ENCODE measurements at regions not wholly inside any gene's neighbourhood (a gene's known extent, or its start where the extent isn't known, plus 50 kb on each side); places are given as distances from the start of the nearest gene placed in this dataset.

- DNase-seq (ENCODE audit: low spot score), result no peak
Observed at GRCh38 chr12:130074661-130075406, 87.4 kb upstream of the FZD10 start.

- no peak for DNase-seq (ENCODE audit: low spot score)
Observed at GRCh38 chr12:130075497-130076076, 86.7 kb upstream of the FZD10 start.

DNA sequence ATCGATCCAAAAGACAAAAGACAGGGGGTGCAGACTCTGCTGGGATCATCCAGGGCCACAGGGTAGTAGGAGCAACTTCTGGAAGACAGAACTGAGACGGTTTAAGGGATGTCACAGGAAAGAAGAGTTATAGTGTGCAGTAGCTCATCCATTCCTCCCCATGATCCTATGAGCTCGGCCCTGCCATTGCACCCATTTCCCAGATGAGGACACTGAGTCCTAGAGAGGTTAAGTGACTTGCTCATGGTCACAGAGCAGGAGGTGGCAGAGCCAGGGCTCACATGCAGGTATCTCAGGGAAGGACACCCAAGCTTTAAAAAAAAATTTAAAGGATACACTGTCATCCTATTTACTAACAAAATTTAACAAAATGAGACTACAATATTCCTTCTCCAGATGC, 86.1 kb upstream of the FZD10 start:
- no peak for DNase-seq (ENCODE audit: low spot score)

GRCh38 chr12:130076752-130077151, 85.5 kb upstream of the FZD10 start:
- no peak for DNase-seq (ENCODE audit: low spot score)

GRCh38 chr12:130078852-130079251, 83.4 kb upstream of the FZD10 start:
- no peak for DNase-seq (ENCODE audit: low spot score)

DNA sequence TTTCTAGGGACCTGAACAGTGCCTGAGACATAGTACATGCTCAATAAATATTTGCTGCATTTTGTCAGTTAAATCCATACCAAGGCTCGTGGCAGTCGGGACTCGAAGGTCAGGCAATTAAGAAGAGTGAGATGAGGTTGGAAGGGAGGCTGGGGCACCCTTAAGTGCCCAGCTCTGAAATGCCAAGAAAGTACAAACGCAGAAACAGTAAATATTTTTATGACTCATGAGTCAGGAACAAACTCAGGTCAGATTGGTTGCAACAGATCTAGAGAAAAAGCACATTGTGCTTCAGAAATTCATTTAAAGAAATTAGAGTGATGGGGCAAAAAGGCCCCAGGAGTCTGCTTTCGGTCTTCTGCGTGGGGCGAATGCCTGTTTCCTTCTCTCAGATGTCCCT, 83.0 kb upstream of the FZD10 start:
- no peak for DNase-seq (ENCODE audit: low spot score)

DNA sequence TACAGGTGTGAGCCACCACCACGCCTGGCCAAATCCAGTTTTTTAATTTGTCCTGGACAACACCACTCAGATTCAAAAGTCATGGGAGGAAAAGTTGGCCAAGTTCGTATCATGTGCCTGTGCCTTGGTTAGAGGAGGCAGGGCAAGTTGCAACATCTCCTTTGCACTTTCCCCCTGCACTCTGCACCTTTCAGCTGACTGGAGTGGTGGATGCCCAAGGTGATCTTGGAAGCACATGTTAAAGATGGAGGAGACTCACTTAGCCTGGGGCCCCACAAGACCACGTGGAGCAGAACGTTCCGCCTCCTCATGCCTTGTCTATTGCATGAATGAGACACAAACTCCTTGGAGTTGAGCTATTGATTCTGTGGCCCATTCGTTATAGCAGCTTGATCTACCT, 82.1 kb upstream of the FZD10 start:
- no peak for DNase-seq (ENCODE audit: low spot score)

DNA sequence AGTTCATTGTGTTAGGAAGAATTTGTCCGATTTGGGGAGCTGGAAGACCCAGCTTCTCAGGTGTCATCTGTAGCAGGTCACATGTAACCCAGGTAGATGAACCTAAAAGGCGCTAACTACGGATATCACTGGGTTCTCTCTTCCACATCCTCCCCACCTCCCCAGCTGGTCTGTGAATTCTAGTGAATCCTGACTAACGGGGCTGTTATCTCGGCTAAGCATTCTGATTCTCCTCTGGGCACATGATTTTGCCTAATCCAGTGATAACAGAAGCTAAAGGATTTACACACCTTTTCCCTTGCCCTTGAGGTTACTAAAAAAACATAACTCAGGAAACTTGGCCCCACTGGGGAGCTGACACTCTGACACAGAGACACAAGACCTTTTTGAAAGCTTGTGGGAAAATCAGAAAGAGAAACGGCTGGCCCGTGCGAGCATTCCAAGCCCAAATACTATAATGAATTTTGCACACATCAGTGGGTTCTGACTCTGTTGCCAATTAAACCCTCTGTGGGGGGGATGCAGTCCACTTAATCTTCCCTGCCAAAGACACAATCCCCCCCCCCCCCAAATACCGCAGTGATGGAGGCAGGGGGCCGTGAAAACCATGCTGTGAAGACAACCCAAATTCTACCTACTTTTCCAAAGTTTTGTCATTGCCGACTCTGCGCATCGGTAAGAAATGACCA, 81.0 kb upstream of the FZD10 start:
- no peak for DNase-seq (ENCODE audit: low spot score)

DNA sequence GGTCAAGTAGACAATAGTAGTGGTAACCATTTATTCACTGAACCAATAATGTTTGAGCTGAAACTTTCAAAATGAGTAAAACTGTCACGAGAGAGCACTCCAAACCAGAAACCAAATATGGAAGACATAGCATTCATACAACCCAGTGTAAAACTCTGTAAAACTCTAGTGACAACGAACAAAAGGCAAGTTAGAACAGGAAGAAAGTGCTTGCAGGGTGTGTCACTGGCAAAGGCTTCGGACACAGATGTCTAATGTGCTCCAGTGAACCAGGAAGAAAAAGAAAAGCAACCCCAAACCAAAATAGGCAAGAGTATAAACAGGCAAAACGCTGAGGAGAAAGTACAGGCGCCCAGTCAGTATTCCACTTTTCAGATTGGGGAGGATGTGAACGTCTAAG, 79.3 kb upstream of the FZD10 start:
- no peak for DNase-seq (ENCODE audit: low spot score)

DNA sequence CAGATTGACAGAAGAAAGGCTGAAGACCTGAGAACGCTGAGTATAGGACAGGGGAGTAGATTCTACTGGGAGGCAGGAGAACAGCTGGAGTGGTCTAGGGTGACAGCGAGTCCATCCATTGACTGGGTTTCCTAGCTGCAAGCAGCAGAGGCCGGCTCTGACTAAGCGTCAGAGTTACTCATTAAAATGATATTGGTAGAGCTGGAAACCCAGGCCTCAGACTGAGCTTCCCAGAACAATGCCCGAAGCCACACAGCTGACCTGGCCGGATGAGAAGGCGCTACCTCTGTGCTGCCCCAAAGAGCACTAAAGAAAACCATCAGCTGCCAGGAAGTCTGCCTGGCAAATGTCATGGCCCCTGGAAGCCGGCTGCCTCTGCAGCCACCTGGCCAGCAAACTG, 78.5 kb upstream of the FZD10 start:
- no peak for DNase-seq (ENCODE audit: low spot score)

DNA sequence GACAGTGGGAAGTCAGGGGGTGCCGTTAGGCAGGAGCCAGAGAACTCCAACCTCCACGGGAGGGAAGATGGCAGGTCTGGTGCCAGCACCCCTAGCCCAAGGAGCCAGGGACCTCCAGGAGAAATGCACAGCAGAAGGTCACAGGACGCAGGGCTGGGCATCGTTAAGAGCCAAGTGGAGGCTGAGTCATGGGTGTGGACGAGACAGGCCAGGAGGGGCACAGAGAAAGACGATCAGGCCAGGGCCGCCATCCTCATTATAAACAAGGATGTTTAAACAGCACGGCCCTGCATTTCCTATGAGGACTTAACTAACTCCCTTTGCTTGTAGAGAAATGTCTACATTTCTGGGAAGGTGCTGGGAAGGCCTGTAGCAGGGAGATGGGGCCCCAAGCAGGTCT, 77.9 kb upstream of the FZD10 start:
- DNase-seq (ENCODE audit: low spot score), result no peak

- no peak for DNase-seq (ENCODE audit: low spot score)
Observed at GRCh38 chr12:130086248-130086647, 76.0 kb upstream of the FZD10 start.

DNA sequence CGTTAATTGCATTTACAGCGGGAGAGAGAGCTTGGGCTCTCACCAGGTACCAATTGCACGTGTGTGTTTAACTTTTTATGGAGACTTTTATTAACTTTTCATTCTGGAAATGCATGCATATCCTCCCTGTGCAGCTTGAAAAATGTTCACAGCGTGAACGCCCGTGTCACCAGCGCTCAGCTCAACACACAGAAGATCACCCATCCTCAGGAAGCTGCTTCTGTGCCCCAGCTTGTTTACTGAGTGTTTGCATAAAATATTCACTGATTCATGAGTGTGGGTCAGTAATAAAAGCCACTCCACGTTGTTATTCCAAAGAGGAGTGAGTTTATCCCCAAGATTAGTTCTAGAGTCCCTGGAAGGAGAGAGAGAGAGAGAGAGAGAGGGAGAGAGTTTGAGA, 75.5 kb upstream of the FZD10 start:
- no peak for DNase-seq (ENCODE audit: low spot score)

GRCh38 chr12:130087222-130087621, 75.0 kb upstream of the FZD10 start:
- no peak for DNase-seq (ENCODE audit: low spot score)

DNA sequence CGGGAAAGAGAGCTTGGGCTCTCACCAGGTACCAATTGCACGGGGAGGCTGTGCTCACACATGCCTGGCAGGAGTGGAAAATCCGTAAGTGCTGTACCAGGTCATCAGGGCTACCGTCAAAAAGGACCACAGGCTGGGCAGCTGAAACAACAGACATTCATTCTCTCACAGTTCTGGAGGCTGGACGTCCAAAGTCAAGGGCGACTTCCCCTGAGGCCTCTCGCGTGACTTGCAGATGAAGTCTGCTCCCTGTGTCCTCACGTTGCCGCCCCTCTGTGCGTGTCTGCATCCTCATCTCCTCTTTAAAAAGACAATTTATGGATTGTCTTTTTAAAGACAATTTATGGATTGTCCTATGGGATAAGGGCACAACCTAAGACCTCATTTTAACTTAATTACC, 73.8 kb upstream of the FZD10 start:
- no peak for DNase-seq (ENCODE audit: low spot score)

DNA sequence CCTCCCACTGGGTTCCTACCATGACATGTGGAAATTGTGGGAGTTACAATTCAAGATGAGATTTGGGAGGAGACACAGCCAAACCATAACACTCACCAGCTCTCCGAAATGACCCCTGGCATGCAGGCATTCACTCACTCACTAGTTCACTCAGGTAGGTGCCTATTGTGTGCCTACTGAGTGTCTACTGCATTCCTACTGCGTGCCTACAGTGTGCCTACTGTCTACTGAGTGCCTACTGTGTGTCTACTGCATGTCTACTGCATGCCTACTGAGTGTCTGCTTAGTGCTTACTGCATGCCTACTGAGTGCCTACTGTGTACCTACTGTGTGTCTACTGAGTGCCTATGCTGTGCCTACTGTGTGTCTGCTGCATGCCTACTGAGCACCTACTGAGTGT, 71.7 kb upstream of the FZD10 start:
- no peak for DNase-seq (ENCODE audit: low spot score)

GRCh38 chr12:130093380-130093779, 68.9 kb upstream of the FZD10 start:
- DNase-seq (ENCODE audit: low spot score), result no peak

DNA sequence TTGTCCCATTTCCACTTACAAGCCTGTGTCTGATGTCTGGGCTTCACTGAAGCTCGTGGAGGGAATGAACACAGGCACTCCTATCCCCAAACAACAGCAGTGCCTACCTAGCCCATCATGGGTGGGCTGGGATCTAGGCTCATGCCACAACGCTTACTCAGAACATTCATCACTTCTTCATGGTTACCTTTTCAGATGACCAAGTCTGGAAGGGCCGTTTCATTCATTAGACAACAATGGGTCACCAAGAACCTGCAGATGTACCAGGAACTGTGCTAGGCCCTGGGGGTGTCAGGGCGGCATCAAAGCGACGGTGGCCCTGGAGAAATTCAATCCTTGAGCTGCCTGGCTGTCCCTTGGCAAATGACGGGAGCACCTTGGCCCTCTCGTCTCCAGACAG, 64.9 kb upstream of the FZD10 start:
- no peak for DNase-seq (ENCODE audit: low spot score)

DNA sequence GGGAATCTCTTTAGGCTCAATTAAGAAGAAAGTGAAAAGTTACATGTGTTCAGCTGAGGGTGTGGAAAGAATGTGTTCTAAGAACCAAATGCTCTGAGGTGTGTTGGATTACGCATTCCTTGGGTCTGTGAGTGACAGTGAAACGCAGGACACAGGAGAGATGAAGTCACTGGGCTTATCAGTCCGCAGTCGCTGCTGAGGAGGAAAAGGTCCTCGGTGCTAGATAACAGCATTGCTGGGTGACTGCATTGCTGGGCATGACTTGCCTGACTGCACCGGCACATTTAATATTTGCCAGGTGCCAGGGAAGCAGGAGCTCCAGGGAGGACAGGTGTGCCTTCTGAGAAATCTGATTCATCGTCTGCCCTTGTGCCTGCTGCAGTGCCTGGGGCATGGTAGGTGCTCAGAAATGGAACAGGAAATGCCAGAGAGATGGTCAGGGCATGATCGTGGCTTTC, 64.4 kb upstream of the FZD10 start:
- no peak for DNase-seq (ENCODE audit: low spot score)

DNA sequence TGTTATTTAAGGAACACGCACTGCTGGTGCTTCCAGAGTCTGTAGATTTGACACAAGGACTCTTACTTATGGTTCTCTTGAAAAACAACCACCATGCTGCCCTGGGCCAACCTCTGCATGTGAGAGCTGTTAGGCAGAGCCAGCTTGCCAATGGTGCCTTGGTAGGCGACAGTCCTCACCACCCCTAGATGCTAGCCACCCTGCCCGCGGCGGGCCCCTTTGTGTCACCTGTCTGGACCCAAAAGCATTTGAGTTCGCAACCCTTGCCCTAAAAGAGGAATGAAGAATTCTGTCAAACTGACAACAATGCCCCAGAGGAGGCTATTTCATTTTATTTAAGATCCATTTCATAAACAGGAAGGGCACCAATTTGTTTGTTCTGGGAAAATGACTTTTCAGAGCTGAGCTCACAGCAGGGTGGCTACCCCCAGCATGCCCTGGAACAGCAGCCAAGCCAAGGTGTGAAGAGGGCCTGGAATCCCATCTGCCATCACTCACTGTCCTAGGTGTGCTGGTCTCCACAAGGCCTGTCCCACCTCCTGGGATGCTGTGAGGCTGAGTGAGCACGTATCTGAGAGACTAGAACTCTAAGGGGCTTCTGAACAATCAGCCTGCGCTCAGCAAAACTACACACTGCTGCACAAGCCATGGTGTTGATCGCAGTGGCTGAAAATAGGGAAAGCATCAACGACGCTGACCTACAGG, 63.8 kb upstream of the FZD10 start:
- no peak for DNase-seq (ENCODE audit: low spot score)

- no peak for DNase-seq (ENCODE audit: low spot score)
Observed at GRCh38 chr12:130100634-130101362, 61.5 kb upstream of the FZD10 start.

GRCh38 chr12:130101370-130101769, 60.9 kb upstream of the FZD10 start:
- no peak for DNase-seq (ENCODE audit: low spot score)

All from germinal center (tissue), 1 donor.